Neuronal stem cell (in vitro differentiated cells): ENCODE measurements at regions not wholly inside any gene's neighbourhood (a gene's known extent, or its start where the extent isn't known, plus 50 kb on each side); places are given as distances from the start of the nearest gene placed in this dataset.

ENCODE experiments used
- DNase-seq: peaks from one replicate; pipeline ENCODE4 v3.0.0-alpha.2; 2013; ENCODE audit warnings: low spot score
- H2AFZ ChIP-seq: one replicate; pipeline ENCODE4 v1.6.1; 2013; ENCODE audit warnings: mild to moderate bottlenecking, low read length, inconsistent platforms
- H2AK5ac ChIP-seq: 2 replicates; pipeline ENCODE4 v1.6.1; 2013; ENCODE audit warnings: low read depth, mild to moderate bottlenecking, inconsistent platforms, low read length, moderate library complexity, mixed read lengths
- H2BK120ac ChIP-seq: 2 replicates; pipeline ENCODE4 v1.6.1; 2013; ENCODE audit warnings: low read depth, mild to moderate bottlenecking, inconsistent platforms, low read length, moderate library complexity, mixed read lengths
- H2BK12ac ChIP-seq: one replicate; pipeline ENCODE4 v1.6.1; 2013; ENCODE audit warnings: low read length, inconsistent platforms
- H2BK15ac ChIP-seq: 2 replicates; pipeline ENCODE4 v1.6.1; 2013; ENCODE audit warnings: mild to moderate bottlenecking, low read length, inconsistent platforms, mixed read lengths
- H2BK5ac ChIP-seq: one replicate; pipeline ENCODE4 v1.6.1; 2013; ENCODE audit warnings: inconsistent platforms, mild to moderate bottlenecking, low read length, moderate library complexity
- H3K14ac ChIP-seq: one replicate; pipeline ENCODE4 v1.6.1; 2013; ENCODE audit warnings: low read length, inconsistent platforms
- H3K18ac ChIP-seq: 2 replicates; pipeline ENCODE4 v1.6.1; 2013; ENCODE audit warnings: low read length, inconsistent platforms
- H3K23ac ChIP-seq: 2 replicates; pipeline ENCODE4 v1.6.1; 2013; ENCODE audit warnings: low read depth, mild to moderate bottlenecking, mixed read lengths, low read length, inconsistent platforms; ENCODE audit not compliant: poor library complexity
- H3K27ac ChIP-seq: replicated peaks from 3 replicates; pipeline ENCODE4 v1.5.1; 2013; ENCODE audit warnings: low read length, inconsistent platforms
- H3K27me3 ChIP-seq, 3 experiments: 2 replicates each; pipeline ENCODE4 v1.6.1; 2013; ENCODE audit warnings: low read length in 3 of 3, mild to moderate bottlenecking in 2 of 3, inconsistent platforms in 1 of 3, low read depth in 1 of 3, mixed read lengths in 1 of 3, moderate library complexity in 1 of 3; ENCODE audit not compliant: control insufficient read depth in 3 of 3, insufficient read depth in 3 of 3
- H3K36me3 ChIP-seq, 2 donors: replicated peaks in 1 of 2; 2 replicates each; pipeline ENCODE4 v1.6.1; 2013; ENCODE audit warnings: low read length in 2 of 2; ENCODE audit not compliant: control insufficient read depth in 2 of 2, insufficient read depth in 2 of 2
- H3K4ac ChIP-seq: 2 replicates; pipeline ENCODE4 v1.6.1; 2013; ENCODE audit warnings: inconsistent platforms, mild to moderate bottlenecking, low read length, moderate library complexity
- H3K4me1 ChIP-seq, 2 donors: 1 replicate in 1 of 2; 2 replicates in 1 of 2; pipeline ENCODE4 v1.6.1; 2013; ENCODE audit warnings: low read length in 2 of 2, low read depth in 1 of 2; ENCODE audit not compliant: control insufficient read depth in 2 of 2, insufficient read depth in 1 of 2
- H3K4me2 ChIP-seq: one replicate; pipeline ENCODE4 v1.6.1; 2013; ENCODE audit warnings: mild to moderate bottlenecking, low read length, inconsistent platforms; ENCODE audit not compliant: insufficient read depth, poor library complexity, severe bottlenecking
- H3K4me3 ChIP-seq, 2 donors: 2 replicates each; pipeline ENCODE4 v1.5.1; 2013; ENCODE audit warnings: low read length in 2 of 2, mild to moderate bottlenecking in 2 of 2, inconsistent platforms in 1 of 2, moderate library complexity in 1 of 2
- H3K79me1 ChIP-seq: one replicate; pipeline ENCODE4 v1.6.1; 2013; ENCODE audit warnings: low read depth, mild to moderate bottlenecking, inconsistent platforms, low read length, moderate library complexity
- H3K9ac ChIP-seq: one replicate; pipeline ENCODE4 v1.6.1; 2013; ENCODE audit warnings: mild to moderate bottlenecking, low read depth, low read length, inconsistent platforms; ENCODE audit not compliant: poor library complexity
- H3K9me3 ChIP-seq, 2 donors: replicated peaks in 1 of 2; 2 replicates each; pipeline versions ENCODE3 to v1.6.1; 2013; ENCODE audit warnings: low read length in 2 of 2, mild to moderate bottlenecking in 2 of 2, inconsistent platforms in 1 of 2, low read depth in 1 of 2, mixed read lengths in 1 of 2, moderate library complexity in 1 of 2; ENCODE audit not compliant: control insufficient read depth in 2 of 2, insufficient read depth in 1 of 2
- H4K8ac ChIP-seq: one replicate; pipeline ENCODE4 v1.6.1; 2013; ENCODE audit warnings: low read depth, mild to moderate bottlenecking, inconsistent platforms, low read length, moderate library complexity
- H4K91ac ChIP-seq: one replicate; pipeline ENCODE4 v1.6.1; 2013; ENCODE audit warnings: low read length, low read depth, mild to moderate bottlenecking, inconsistent platforms; ENCODE audit not compliant: poor library complexity
- WGBS, 2 donors: extraction: QIAGEN DNeasy Blood & Tissue Kit; methylation state at CpG; one replicate each; pipeline ENCODE4 v1.1.7; 2013; ENCODE audit warnings: missing lambda C conversion rate in 2 of 2, mixed read lengths in 1 of 2; ENCODE audit not compliant: insufficient read length in 2 of 2, insufficient replicate concordance in 1 of 2; ENCODE audit errors: extremely low coverage in 2 of 2; 5-methylcytosine and 5-hydroxymethylcytosine counted together

- no peaks in the 10 kb centered on the region for H3K36me3 ChIP-seq
Measured at GRCh38 chr3:30129765-30130164, 476.6 kb upstream of the TGFBR2 start.

GRCh38 chr3:30130391-30130790 is 476.0 kb upstream of the TGFBR2 start:
- H3K23ac ChIP-seq = no peak overlapping the region
- H2BK5ac ChIP-seq = no peak overlapping the region
- H4K91ac ChIP-seq = no peak overlapping the region
- no peak overlapping the region for H3K4me2 ChIP-seq
- H2BK120ac ChIP-seq = no peak overlapping the region
- no peak overlapping the region for H3K4ac ChIP-seq
- H3K4me1 ChIP-seq = no peaks in the 10 kb centered on the region
- no peaks in the 10 kb centered on the region for H3K9me3 ChIP-seq
- no peaks in the 10 kb centered on the region for H3K36me3 ChIP-seq
- no peak overlapping the region for H2BK15ac ChIP-seq
- H3K27ac ChIP-seq = no peak overlapping the region
- H3K18ac ChIP-seq = no peak overlapping the region
- no peak for DNase-seq
- H3K79me1 ChIP-seq = no peaks in the 10 kb centered on the region
- no peak overlapping the region for H2BK12ac ChIP-seq
- no peak overlapping the region for H2AFZ ChIP-seq
- H4K8ac ChIP-seq = no peak overlapping the region
- H3K4me3 ChIP-seq = no peak overlapping the region
- no peaks in the 10 kb centered on the region for H3K27me3 ChIP-seq
- no peak overlapping the region for H2AK5ac ChIP-seq
- no peak overlapping the region for H3K9ac ChIP-seq
- no CpG with 5 or more reads among the region's 1 CpG for WGBS, 2 donors
- H3K14ac ChIP-seq = no peak overlapping the region

More at GRCh38 chr3:30129765-30130164, 476.6 kb upstream of the TGFBR2 start:
- no peak for DNase-seq
- Histone ChIP-seq H3K4me2 (no peak overlapping the region), H3K23ac (no peak overlapping the region), H3K4me3 (no peak overlapping the region), H2BK15ac (no peak overlapping the region), H3K79me1 (no peaks in the 10 kb centered on the region), H3K27me3 (no peaks in the 10 kb centered on the region), H3K4me1 (peaks cover 0 to 2% of the 10 kb centered on the region in 2 donors), H3K4ac (no peak overlapping the region), H4K91ac (no peak overlapping the region), H4K8ac (no peak overlapping the region), H2BK120ac (no peak overlapping the region), H3K14ac (no peak overlapping the region), H2BK12ac (no peak overlapping the region), H2BK5ac (no peak overlapping the region), H3K9ac (no peak overlapping the region), H3K18ac (no peak overlapping the region), H3K9me3 (no peaks in the 10 kb centered on the region), H2AK5ac (no peak overlapping the region), H2AFZ (no peak overlapping the region), H3K27ac (no peak overlapping the region)
- no CpG with 5 or more reads among the region's 2 CpGs for WGBS, 2 donors

- Histone ChIP-seq H3K4me2 (no peak overlapping the region), H3K9me3 (peaks cover 0 to 3% of the 10 kb centered on the region in 2 donors), H3K14ac (no peak overlapping the region), H4K8ac (no peak overlapping the region), H2AK5ac (no peak overlapping the region), H3K9ac (no peak overlapping the region), H2BK120ac (no peak overlapping the region), H3K4ac (no peak overlapping the region), H2BK15ac (no peak overlapping the region), H4K91ac (no peak overlapping the region), H3K18ac (no peak overlapping the region), H3K27me3 (no peaks in the 10 kb centered on the region), H2BK12ac (no peak overlapping the region), H3K27ac (no peak overlapping the region), H3K36me3 (no peaks in the 10 kb centered on the region), H3K79me1 (no peaks in the 10 kb centered on the region), H3K4me1 (no peaks in the 10 kb centered on the region), H3K4me3 (no peak overlapping the region), H3K23ac (no peak overlapping the region), H2BK5ac (no peak overlapping the region), H2AFZ (no peak overlapping the region)
- DNase-seq = no peak
- WGBS, 2 donors = no CpG with 5 or more reads among the region's 4 CpGs
Measured at GRCh38 chr3:30131191-30131590, 475.2 kb upstream of the TGFBR2 start.

GRCh38 chr3:30135190-30135589 is 471.2 kb upstream of the TGFBR2 start:
- no peak overlapping the region for H2AK5ac ChIP-seq
- no peak overlapping the region for H3K9ac ChIP-seq
- no peaks in the 10 kb centered on the region for H3K36me3 ChIP-seq
- H3K4me3 ChIP-seq = no peak overlapping the region
- no peak overlapping the region for H2AFZ ChIP-seq
- no peak overlapping the region for H2BK5ac ChIP-seq
- no peak overlapping the region for H2BK12ac ChIP-seq
- H2BK120ac ChIP-seq = no peak overlapping the region
- no peak overlapping the region for H3K14ac ChIP-seq
- H3K4me1 ChIP-seq = no peaks in the 10 kb centered on the region
- H3K9me3 ChIP-seq = peaks cover 0 to 11% of the 10 kb centered on the region in 2 donors
- no CpG with 5 or more reads among the region's 4 CpGs for WGBS, 2 donors
- H3K23ac ChIP-seq = no peak overlapping the region
- no peak overlapping the region for H2BK15ac ChIP-seq
- H3K27ac ChIP-seq = no peak overlapping the region
- no peaks in the 10 kb centered on the region for H3K27me3 ChIP-seq
- H4K8ac ChIP-seq = no peak overlapping the region
- H3K4ac ChIP-seq = no peak overlapping the region
- no peak overlapping the region for H3K18ac ChIP-seq
- DNase-seq = no peak
- H3K4me2 ChIP-seq = no peak overlapping the region
- H3K79me1 ChIP-seq = no peaks in the 10 kb centered on the region
- no peak overlapping the region for H4K91ac ChIP-seq
